HG03175 (cell line): ENCODE measurements at regions not wholly inside any gene's neighbourhood (a gene's known extent, or its start where the extent isn't known, plus 50 kb on each side); places are given as distances from the start of the nearest gene placed in this dataset.

Source experiments
- ATAC-seq: cut with Tn5 transposase; IDR thresholded peaks from one replicate; pipeline ENCODE4 v1.9.1; 2021; ENCODE audit warnings: mild to moderate bottlenecking, moderate library complexity; ENCODE audit not compliant: unreplicated experiment

- no peak for ATAC-seq
Observed at GRCh38 chr22:49551446-49551845, 276.2 kb downstream of the BRD1 start.

- no peak for ATAC-seq
Observed at GRCh38 chr22:49550766-49551362, 276.8 kb downstream of the BRD1 start.

GRCh38 chr22:49550141-49550430 lies 277.6 kb downstream of the BRD1 start:
- ATAC-seq, result no peak

- ATAC-seq, result no peak
Observed at GRCh38 chr22:49549256-49550140, 278.2 kb downstream of the BRD1 start.

- ATAC-seq, result no peak
Observed at GRCh38 chr22:49548356-49549202, 279.1 kb downstream of the BRD1 start.

GRCh38 chr22:49547751-49548239 lies 279.9 kb downstream of the BRD1 start:
- no peak for ATAC-seq

GRCh38 chr22:49546811-49547585 lies 280.7 kb downstream of the BRD1 start:
- ATAC-seq, result no peak

GRCh38 chr22:49545606-49546005 lies 282.1 kb downstream of the BRD1 start:
- ATAC-seq, result no peak

- no peak for ATAC-seq
Observed at GRCh38 chr22:49544286-49544685, 283.4 kb downstream of the BRD1 start.

- no peak for ATAC-seq
Observed at GRCh38 chr22:49543876-49544275, 283.8 kb downstream of the BRD1 start.

GRCh38 chr22:49541693-49542230 lies 285.9 kb downstream of the BRD1 start:
- ATAC-seq, result no peak

- ATAC-seq, result no peak
Observed at GRCh38 chr22:49540913-49541692, 286.6 kb downstream of the BRD1 start.

GRCh38 chr22:49540084-49540912 lies 287.4 kb downstream of the BRD1 start:
- ATAC-seq, result no peak

- no peak for ATAC-seq
Observed at GRCh38 chr22:49538006-49538405, 289.7 kb downstream of the BRD1 start.

GRCh38 chr22:49536571-49537131 lies 291.0 kb downstream of the BRD1 start:
- ATAC-seq, result no peak

- no peak for ATAC-seq
Observed at GRCh38 chr22:49535527-49536125, 292.0 kb downstream of the BRD1 start.

- no peak for ATAC-seq
Observed at GRCh38 chr22:49535126-49535525, 292.5 kb downstream of the BRD1 start.

- no peak for ATAC-seq
Observed at GRCh38 chr22:49534386-49534785, 293.3 kb downstream of the BRD1 start.
